Upper lobe of right lung (tissue), 1 donor: ENCODE measurements at regions not wholly inside any gene's neighbourhood (a gene's known extent, or its start where the extent isn't known, plus 50 kb on each side); places are given as distances from the start of the nearest gene placed in this dataset.
A peak's percentile ranks its signal among the peaks of the same experiment; 100 is the strongest.

Source experiments
- ATAC-seq: fragments of 200-7000 bp; cut with Tn5 transposase; one replicate; pipeline ENCODE4 v1.9.1; 2020; ENCODE audit warnings: mild to moderate bottlenecking, moderate library complexity
- DNase-seq: peaks from one replicate; pipeline ENCODE4 v3.0.0-alpha.2; 2020
- H3K27ac ChIP-seq: fragments of 200-600 bp; one replicate; pipeline ENCODE4 v1.8.0; 2022
- H3K27me3 ChIP-seq: fragments of 200-600 bp; one replicate; pipeline ENCODE4 v1.8.0; 2022; ENCODE audit warnings: mild to moderate bottlenecking
- H3K36me3 ChIP-seq: fragments of 200-600 bp; one replicate; pipeline ENCODE4 v1.8.0; 2022
- H3K4me1 ChIP-seq: fragments of 200-600 bp; one replicate; pipeline ENCODE4 v1.8.0; 2022
- H3K4me3 ChIP-seq: fragments of 200-600 bp; one replicate; pipeline ENCODE4 v1.8.0; 2022; ENCODE audit warnings: mild to moderate bottlenecking
- H3K9me3 ChIP-seq: fragments of 200-600 bp; one replicate; pipeline ENCODE4 v1.8.0; 2022
- intact Hi-C: fragments of 100-400 bp; cut with DNase I; formaldehyde crosslinking; loops from one replicate; pipeline ENCODE4 v1.11.0; 2022
- TF ChIP-seq, protein P1 (sequence below): fragments of 200-600 bp; IDR thresholded peaks from one replicate; pipeline ENCODE4 v1.8.0; 2022; ENCODE audit warnings: antibody characterized with exemption
- donor health status: DM: no; HTN: yes; CAD: no; lungs with severe emphysema.

DNA sequence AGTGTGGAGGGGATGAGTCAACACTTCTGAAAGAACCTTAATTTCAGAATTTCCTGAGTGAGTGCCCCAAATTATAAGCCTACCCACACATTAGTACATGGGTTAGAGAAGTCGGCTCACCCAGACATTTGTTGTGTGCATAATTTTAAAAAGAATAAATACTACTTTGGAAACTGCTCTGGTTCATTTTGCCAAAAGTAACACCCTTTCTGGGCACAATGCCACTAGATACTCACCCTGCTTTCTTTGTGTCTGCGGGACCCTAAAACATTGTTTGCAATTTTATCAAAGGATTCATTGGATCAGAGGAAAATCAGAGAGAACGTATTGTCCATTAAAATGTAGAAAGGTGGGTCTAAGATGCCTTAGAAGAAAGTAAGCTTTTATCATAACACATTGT lies 245.5 kb upstream of the NRP1 start:
- Histone ChIP-seq H3K4me3 (no peak overlapping the region), H3K9me3 (no peaks in the 10 kb centered on the region), H3K36me3 (no peaks in the 10 kb centered on the region), H3K27ac (no peak overlapping the region), H3K27me3 (no peaks in the 10 kb centered on the region), H3K4me1 (no peaks in the 10 kb centered on the region)
- TF ChIP-seq, protein P1, sequence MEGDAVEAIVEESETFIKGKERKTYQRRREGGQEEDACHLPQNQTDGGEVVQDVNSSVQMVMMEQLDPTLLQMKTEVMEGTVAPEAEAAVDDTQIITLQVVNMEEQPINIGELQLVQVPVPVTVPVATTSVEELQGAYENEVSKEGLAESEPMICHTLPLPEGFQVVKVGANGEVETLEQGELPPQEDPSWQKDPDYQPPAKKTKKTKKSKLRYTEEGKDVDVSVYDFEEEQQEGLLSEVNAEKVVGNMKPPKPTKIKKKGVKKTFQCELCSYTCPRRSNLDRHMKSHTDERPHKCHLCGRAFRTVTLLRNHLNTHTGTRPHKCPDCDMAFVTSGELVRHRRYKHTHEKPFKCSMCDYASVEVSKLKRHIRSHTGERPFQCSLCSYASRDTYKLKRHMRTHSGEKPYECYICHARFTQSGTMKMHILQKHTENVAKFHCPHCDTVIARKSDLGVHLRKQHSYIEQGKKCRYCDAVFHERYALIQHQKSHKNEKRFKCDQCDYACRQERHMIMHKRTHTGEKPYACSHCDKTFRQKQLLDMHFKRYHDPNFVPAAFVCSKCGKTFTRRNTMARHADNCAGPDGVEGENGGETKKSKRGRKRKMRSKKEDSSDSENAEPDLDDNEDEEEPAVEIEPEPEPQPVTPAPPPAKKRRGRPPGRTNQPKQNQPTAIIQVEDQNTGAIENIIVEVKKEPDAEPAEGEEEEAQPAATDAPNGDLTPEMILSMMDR: no peak
- intact Hi-C loops: no loop called here
- DNase-seq (no peak), ATAC-seq (no peak)

- no peaks in the 10 kb centered on the region for H3K36me3 ChIP-seq
- H3K27ac ChIP-seq: no peak overlapping the region
- TF ChIP-seq, protein P1: no peak
- no peak for ATAC-seq
- DNase-seq: no peak
- H3K4me1 ChIP-seq: no peaks in the 10 kb centered on the region
- intact Hi-C loops: no loop called here
- H3K9me3 ChIP-seq: no peaks in the 10 kb centered on the region
- no peak overlapping the region for H3K4me3 ChIP-seq
- no peaks in the 10 kb centered on the region for H3K27me3 ChIP-seq
Observed at GRCh38 chr10:33573606-33574005, 239.1 kb upstream of the NRP1 start.

DNA sequence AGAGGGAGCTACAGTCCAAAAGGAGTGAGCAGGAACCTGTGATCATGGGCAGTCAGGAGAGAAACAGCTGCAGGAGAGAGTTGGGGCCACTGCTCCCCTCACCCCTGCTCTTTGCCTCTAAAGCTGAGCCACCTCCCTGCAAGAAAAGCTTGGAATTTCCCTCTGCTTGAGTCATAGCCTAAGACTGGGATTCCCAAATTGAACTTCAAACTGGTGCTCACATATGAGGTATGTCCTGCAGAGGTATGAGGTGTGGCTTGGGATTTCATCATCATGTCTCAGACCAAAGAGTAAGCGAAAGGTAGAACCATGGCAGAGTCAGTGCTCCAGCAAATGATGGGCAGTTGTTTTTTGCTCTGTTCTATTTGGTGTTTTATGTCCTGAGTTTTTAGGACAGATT lies 237.1 kb upstream of the NRP1 start:
- intact Hi-C loops: no loop called here
- Histone ChIP-seq H3K27ac (no peak overlapping the region), H3K9me3 (no peaks in the 10 kb centered on the region), H3K4me3 (no peak overlapping the region), H3K36me3 (no peaks in the 10 kb centered on the region), H3K27me3 (no peaks in the 10 kb centered on the region), H3K4me1 (no peaks in the 10 kb centered on the region)
- ATAC-seq (no peak), DNase-seq (no peak)
- TF ChIP-seq, protein P1: no peak

DNA sequence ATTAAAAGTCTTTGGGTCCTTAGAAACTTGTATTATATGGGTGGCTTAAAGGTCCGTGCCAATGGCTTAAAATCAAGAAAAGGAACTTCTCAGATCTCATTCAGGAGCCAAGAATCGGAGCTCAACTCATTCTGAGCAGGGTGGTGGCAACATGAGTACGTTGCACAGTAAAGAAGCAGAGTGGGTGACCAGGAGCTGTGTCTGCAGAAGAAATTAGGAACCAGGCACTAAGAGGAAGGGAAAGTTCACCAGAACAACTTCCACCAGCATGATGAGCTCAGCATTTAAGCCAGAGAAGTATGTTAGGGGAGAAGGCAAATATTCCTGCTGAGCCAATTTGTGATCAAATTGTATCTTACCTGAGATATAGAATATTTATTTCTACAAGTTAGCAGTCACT lies 236.0 kb upstream of the NRP1 start:
- TF ChIP-seq, protein P1: no peak
- no peaks in the 10 kb centered on the region for H3K27me3 ChIP-seq
- no peak overlapping the region for H3K4me3 ChIP-seq
- intact Hi-C loops: no loop called here
- H3K27ac ChIP-seq: no peak overlapping the region
- no peaks in the 10 kb centered on the region for H3K36me3 ChIP-seq
- no peaks in the 10 kb centered on the region for H3K4me1 ChIP-seq
- no peaks in the 10 kb centered on the region for H3K9me3 ChIP-seq
- DNase-seq: no peak
- peak; percentile 93 for ATAC-seq

DNA sequence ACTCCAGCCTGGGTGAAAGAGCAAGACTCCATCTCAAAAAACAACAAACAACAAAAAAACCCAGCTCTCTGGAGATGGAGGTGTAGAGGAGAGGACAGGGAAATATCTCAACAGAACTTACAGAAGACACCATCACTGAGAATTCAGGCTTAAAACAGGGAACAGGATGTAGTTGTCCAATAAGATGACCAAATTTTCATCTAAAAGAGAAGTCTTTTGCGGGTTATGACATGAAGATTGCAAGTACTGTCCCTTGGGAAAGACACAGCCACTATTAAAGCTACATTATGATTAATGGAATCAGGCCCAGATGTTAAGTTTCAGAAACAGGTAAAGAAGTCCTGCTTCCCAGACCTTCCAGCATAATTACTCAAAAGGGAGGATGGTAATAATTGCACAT lies 235.2 kb upstream of the NRP1 start:
- Histone ChIP-seq H3K27ac (no peak overlapping the region), H3K9me3 (no peaks in the 10 kb centered on the region), H3K36me3 (no peaks in the 10 kb centered on the region), H3K4me3 (no peak overlapping the region), H3K27me3 (no peaks in the 10 kb centered on the region), H3K4me1 (no peaks in the 10 kb centered on the region)
- intact Hi-C loops: no loop called here
- TF ChIP-seq, protein P1: no peak
- ATAC-seq (peak; percentile 49), DNase-seq (no peak)

- TF ChIP-seq, protein P1: no peak
- no peak overlapping the region for H3K27ac ChIP-seq
- DNase-seq: no peak
- H3K27me3 ChIP-seq: no peaks in the 10 kb centered on the region
- no peaks in the 10 kb centered on the region for H3K9me3 ChIP-seq
- H3K4me3 ChIP-seq: no peak overlapping the region
- intact Hi-C loops: no loop called here
- H3K36me3 ChIP-seq: no peaks in the 10 kb centered on the region
- no peaks in the 10 kb centered on the region for H3K4me1 ChIP-seq
- ATAC-seq: no peak
Observed at GRCh38 chr10:33566426-33566825, 232.0 kb upstream of the NRP1 start.
